GM23338 (cell line): ENCODE measurements at regions not wholly inside any gene's neighbourhood (a gene's known extent, or its start where the extent isn't known, plus 50 kb on each side); places are given as distances from the start of the nearest gene placed in this dataset.

ENCODE experiments used
- ATAC-seq: fragments of 200-7000 bp; cut with Tn5 transposase; 3 replicates; pipeline ENCODE4 v1.9.1; 2020
- DNase-seq: peaks from one replicate; pipeline ENCODE4 v3.0.0-alpha.2; 2015; ENCODE audit warnings: low spot score
- H2AFZ ChIP-seq: fragments of 200-600 bp; sonication (generic); 2 replicates; pipeline ENCODE4 v1.8.0; 2016; ENCODE audit warnings: antibody characterized with exemption, mild to moderate bottlenecking, moderate library complexity
- H3F3A ChIP-seq: fragments of 200-600 bp; sonication (generic); replicated peaks from 2 replicates; pipeline ENCODE4 v1.8.0; 2017; ENCODE audit warnings: antibody characterized with exemption, mixed run types, low read depth
- H3K27ac ChIP-seq: fragments of 200-600 bp; sonication (generic); 2 replicates; pipeline ENCODE4 v1.6.1; 2016; ENCODE audit warnings: low read depth
- H3K27me3 ChIP-seq: fragments of 200-600 bp; sonication (generic); 2 replicates; pipeline ENCODE4 v1.8.0; 2016; ENCODE audit warnings: mild to moderate bottlenecking, mixed run types, moderate library complexity; ENCODE audit not compliant: insufficient read depth
- H3K36me3 ChIP-seq: fragments of 200-600 bp; sonication (generic); 2 replicates; pipeline ENCODE4 v1.8.0; 2016; ENCODE audit warnings: mild to moderate bottlenecking; ENCODE audit not compliant: insufficient read depth
- H3K4me1 ChIP-seq: fragments of 200-600 bp; sonication (generic); 2 replicates; pipeline ENCODE4 v1.8.0; 2016; ENCODE audit warnings: mild to moderate bottlenecking, moderate library complexity; ENCODE audit not compliant: insufficient read depth
- H3K4me2 ChIP-seq: fragments of 200-600 bp; sonication (generic); 2 replicates; pipeline ENCODE4 v1.7.1; 2017; ENCODE audit warnings: mixed run types
- H3K4me3 ChIP-seq: fragments of 200-600 bp; sonication (generic); 2 replicates; pipeline ENCODE4 v1.6.1; 2016; ENCODE audit warnings: mixed run types
- H3K79me2 ChIP-seq: fragments of 200-600 bp; sonication (generic); replicated peaks from 2 replicates; pipeline ENCODE4 v1.8.0; 2017; ENCODE audit warnings: mild to moderate bottlenecking; ENCODE audit not compliant: insufficient read depth
- H3K9me2 ChIP-seq: fragments of 200-600 bp; sonication (generic); 2 replicates; pipeline ENCODE4 v1.8.0; 2017; ENCODE audit not compliant: insufficient read depth
- H4K20me1 ChIP-seq: fragments of 200-600 bp; sonication (generic); replicated peaks from 2 replicates; pipeline ENCODE4 v1.8.0; 2017; ENCODE audit warnings: mild to moderate bottlenecking; ENCODE audit not compliant: insufficient read depth
- H3K27ac Mint-ChIP-seq: 2 replicates; pipeline ENCODE4 v1.8.0; 2020; ENCODE audit warnings: inconsistent platforms, mild to moderate bottlenecking, moderate library complexity, mixed read lengths
- H3K27me3 Mint-ChIP-seq: 3 replicates; pipeline ENCODE4 v1.8.0; 2022; ENCODE audit warnings: low read depth, mild to moderate bottlenecking, moderate library complexity, mixed read lengths, inconsistent platforms; ENCODE audit not compliant: insufficient read depth, poor library complexity
- H3K36me3 Mint-ChIP-seq: 3 replicates; pipeline ENCODE4 v1.8.0; 2021; ENCODE audit warnings: low read depth, mild to moderate bottlenecking, inconsistent platforms, moderate library complexity, mixed read lengths
- H3K4me1 Mint-ChIP-seq: 3 replicates; pipeline ENCODE4 v1.8.0; 2020; ENCODE audit warnings: mild to moderate bottlenecking, inconsistent platforms, mixed read lengths
- H3K4me3 Mint-ChIP-seq: 3 replicates; pipeline ENCODE4 v1.8.0; 2021; ENCODE audit warnings: moderate library complexity, mild to moderate bottlenecking, inconsistent platforms, mixed read lengths
- H3K9me3 Mint-ChIP-seq: 3 replicates; pipeline ENCODE4 v1.8.0; 2020; ENCODE audit warnings: moderate library complexity, mild to moderate bottlenecking, inconsistent platforms, mixed read lengths
- CREB1 ChIP-seq: fragments of 250-450 bp; sonication (Bioruptor Pico); IDR thresholded peaks from 2 replicates; pipeline ENCODE4 v1.5.0; 2020; ENCODE audit warnings: low read depth, mild to moderate bottlenecking, moderate library complexity
- EZH2 ChIP-seq: fragments of 200-600 bp; sonication (generic); IDR thresholded peaks from one replicate; pipeline ENCODE4 v1.8.0; 2017; ENCODE audit warnings: antibody characterized with exemption, mild to moderate bottlenecking, low read depth; ENCODE audit not compliant: unreplicated experiment
- EZH2phosphoT487 ChIP-seq: fragments of 200-600 bp; sonication (generic); IDR thresholded peaks from one replicate; pipeline ENCODE4 v1.8.1; 2018; ENCODE audit warnings: antibody characterized with exemption; ENCODE audit not compliant: unreplicated experiment
- JUNB ChIP-seq: IDR thresholded peaks from one replicate; pipeline ENCODE4 v1.6.1; 2016; ENCODE audit warnings: antibody characterized with exemption; ENCODE audit not compliant: unreplicated experiment
- NANOG ChIP-seq: IDR thresholded peaks from 2 replicates; pipeline ENCODE4 v1.6.1; 2016; ENCODE audit warnings: antibody characterized with exemption, borderline replicate concordance
- POLR2AphosphoS5 ChIP-seq: IDR thresholded peaks from 2 replicates; pipeline ENCODE4 v1.6.1; 2016; ENCODE audit warnings: antibody characterized with exemption, low read depth
- STAT1 ChIP-seq: IDR thresholded peaks from one replicate; pipeline ENCODE4 v1.6.1; 2016; ENCODE audit warnings: antibody characterized with exemption; ENCODE audit not compliant: unreplicated experiment
- ZNF114 ChIP-seq: fragments of 250-450 bp; sonication (Bioruptor Pico); IDR thresholded peaks from 2 replicates; pipeline ENCODE4 v1.5.0; 2020; ENCODE audit warnings: mild to moderate bottlenecking, moderate library complexity
- ZNF331 ChIP-seq: fragments of 250-450 bp; sonication (Bioruptor Pico); IDR thresholded peaks from 2 replicates; pipeline ENCODE4 v1.5.0; 2020; ENCODE audit warnings: low read depth, mild to moderate bottlenecking, moderate library complexity
- TF ChIP-seq, protein P1 (sequence below): IDR thresholded peaks from 2 replicates; pipeline ENCODE4 v1.6.1; 2016; ENCODE audit warnings: antibody characterized with exemption
- TF ChIP-seq, protein P2 (sequence below), 2 experiments: fragments of 200-600 bp in 1 of 2; sonication (generic) in 1 of 2; conservative IDR thresholded peaks; 2 replicates each; pipeline versions ENCODE4 v1.5.1 to v1.6.1; 2016 to 2017; ENCODE audit warnings: antibody characterized with exemption in 2 of 2, low read depth in 2 of 2, mild to moderate bottlenecking in 2 of 2, moderate library complexity in 1 of 2
- TF ChIP-seq, protein P3 (sequence below): IDR thresholded peaks from one replicate; pipeline ENCODE4 v1.6.1; 2018; ENCODE audit warnings: antibody characterized with exemption; ENCODE audit not compliant: unreplicated experiment
- TF ChIP-seq, protein P4 (sequence below): fragments of 250-450 bp; sonication (Bioruptor Pico); IDR thresholded peaks from 2 replicates; pipeline ENCODE4 v1.5.0; 2020; ENCODE audit warnings: mild to moderate bottlenecking, moderate library complexity

DNA sequence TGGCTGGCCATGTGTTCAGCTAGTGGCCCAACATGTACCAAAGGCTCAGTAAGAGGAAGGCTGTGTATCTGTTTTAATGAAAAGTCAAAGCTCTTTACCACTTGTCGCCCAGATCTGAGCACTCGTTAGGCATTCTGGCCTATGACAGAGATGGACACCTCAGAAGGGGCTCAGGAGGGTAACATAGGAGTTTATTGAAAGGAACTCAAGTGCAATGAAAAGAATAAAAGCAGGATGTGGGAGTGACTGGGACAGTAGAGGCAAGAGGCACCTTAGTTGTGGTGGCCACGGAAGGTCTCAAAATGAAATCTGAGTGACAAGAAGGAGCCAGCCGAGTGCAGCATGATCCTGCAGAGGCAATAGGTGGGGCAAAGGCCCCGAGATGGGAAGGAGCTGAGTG is 309.7 kb downstream of the MN1 start:
- Mint-ChIP-seq H3K4me1 (peaks cover 9% of the 10 kb centered on the region; the same call in 2 of the 3 replicates), H3K27me3 (peaks cover 15% of the 10 kb centered on the region), H3K27ac (no peak overlapping the region), H3K36me3 (peaks cover 6% of the 10 kb centered on the region; the same call in 1 of the 3 replicates), H3K9me3 (peaks cover 12% of the 10 kb centered on the region), H3K4me3 (no peak overlapping the region)
- no peak overlapping the region for H3K4me3 ChIP-seq
- DNase-seq (no peak), ATAC-seq (no peak)
- H3K27ac ChIP-seq: no peak overlapping the region
- H3F3A ChIP-seq: no peaks in the 10 kb centered on the region
- H3K27me3 ChIP-seq: no peaks in the 10 kb centered on the region
- no peaks in the 10 kb centered on the region for H3K4me1 ChIP-seq
- no peaks in the 10 kb centered on the region for H3K9me2 ChIP-seq
- no peak for TF ChIP-seq ZNF114
- TF ChIP-seq, protein P1, sequence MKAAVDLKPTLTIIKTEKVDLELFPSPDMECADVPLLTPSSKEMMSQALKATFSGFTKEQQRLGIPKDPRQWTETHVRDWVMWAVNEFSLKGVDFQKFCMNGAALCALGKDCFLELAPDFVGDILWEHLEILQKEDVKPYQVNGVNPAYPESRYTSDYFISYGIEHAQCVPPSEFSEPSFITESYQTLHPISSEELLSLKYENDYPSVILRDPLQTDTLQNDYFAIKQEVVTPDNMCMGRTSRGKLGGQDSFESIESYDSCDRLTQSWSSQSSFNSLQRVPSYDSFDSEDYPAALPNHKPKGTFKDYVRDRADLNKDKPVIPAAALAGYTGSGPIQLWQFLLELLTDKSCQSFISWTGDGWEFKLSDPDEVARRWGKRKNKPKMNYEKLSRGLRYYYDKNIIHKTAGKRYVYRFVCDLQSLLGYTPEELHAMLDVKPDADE: no peak
- TF ChIP-seq NANOG: no peak
- TF ChIP-seq STAT1: no peak
- TF ChIP-seq, protein P2, sequence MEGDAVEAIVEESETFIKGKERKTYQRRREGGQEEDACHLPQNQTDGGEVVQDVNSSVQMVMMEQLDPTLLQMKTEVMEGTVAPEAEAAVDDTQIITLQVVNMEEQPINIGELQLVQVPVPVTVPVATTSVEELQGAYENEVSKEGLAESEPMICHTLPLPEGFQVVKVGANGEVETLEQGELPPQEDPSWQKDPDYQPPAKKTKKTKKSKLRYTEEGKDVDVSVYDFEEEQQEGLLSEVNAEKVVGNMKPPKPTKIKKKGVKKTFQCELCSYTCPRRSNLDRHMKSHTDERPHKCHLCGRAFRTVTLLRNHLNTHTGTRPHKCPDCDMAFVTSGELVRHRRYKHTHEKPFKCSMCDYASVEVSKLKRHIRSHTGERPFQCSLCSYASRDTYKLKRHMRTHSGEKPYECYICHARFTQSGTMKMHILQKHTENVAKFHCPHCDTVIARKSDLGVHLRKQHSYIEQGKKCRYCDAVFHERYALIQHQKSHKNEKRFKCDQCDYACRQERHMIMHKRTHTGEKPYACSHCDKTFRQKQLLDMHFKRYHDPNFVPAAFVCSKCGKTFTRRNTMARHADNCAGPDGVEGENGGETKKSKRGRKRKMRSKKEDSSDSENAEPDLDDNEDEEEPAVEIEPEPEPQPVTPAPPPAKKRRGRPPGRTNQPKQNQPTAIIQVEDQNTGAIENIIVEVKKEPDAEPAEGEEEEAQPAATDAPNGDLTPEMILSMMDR (conservative IDR thresholded peaks at IDR 0.05; ENCODE audit: low read depth in 2 of 2): no peak
- TF ChIP-seq POLR2AphosphoS5: no peak
- TF ChIP-seq, protein P3, sequence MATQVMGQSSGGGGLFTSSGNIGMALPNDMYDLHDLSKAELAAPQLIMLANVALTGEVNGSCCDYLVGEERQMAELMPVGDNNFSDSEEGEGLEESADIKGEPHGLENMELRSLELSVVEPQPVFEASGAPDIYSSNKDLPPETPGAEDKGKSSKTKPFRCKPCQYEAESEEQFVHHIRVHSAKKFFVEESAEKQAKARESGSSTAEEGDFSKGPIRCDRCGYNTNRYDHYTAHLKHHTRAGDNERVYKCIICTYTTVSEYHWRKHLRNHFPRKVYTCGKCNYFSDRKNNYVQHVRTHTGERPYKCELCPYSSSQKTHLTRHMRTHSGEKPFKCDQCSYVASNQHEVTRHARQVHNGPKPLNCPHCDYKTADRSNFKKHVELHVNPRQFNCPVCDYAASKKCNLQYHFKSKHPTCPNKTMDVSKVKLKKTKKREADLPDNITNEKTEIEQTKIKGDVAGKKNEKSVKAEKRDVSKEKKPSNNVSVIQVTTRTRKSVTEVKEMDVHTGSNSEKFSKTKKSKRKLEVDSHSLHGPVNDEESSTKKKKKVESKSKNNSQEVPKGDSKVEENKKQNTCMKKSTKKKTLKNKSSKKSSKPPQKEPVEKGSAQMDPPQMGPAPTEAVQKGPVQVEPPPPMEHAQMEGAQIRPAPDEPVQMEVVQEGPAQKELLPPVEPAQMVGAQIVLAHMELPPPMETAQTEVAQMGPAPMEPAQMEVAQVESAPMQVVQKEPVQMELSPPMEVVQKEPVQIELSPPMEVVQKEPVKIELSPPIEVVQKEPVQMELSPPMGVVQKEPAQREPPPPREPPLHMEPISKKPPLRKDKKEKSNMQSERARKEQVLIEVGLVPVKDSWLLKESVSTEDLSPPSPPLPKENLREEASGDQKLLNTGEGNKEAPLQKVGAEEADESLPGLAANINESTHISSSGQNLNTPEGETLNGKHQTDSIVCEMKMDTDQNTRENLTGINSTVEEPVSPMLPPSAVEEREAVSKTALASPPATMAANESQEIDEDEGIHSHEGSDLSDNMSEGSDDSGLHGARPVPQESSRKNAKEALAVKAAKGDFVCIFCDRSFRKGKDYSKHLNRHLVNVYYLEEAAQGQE: no peak
- TF ChIP-seq CREB1 (CRISPR knock-in tag): no peak
- TF ChIP-seq ZNF331 (CRISPR knock-in tag): no peak
- TF ChIP-seq EZH2: no peak
- TF ChIP-seq EZH2phosphoT487: no peak
- no peak for TF ChIP-seq JUNB
- TF ChIP-seq, protein P4, sequence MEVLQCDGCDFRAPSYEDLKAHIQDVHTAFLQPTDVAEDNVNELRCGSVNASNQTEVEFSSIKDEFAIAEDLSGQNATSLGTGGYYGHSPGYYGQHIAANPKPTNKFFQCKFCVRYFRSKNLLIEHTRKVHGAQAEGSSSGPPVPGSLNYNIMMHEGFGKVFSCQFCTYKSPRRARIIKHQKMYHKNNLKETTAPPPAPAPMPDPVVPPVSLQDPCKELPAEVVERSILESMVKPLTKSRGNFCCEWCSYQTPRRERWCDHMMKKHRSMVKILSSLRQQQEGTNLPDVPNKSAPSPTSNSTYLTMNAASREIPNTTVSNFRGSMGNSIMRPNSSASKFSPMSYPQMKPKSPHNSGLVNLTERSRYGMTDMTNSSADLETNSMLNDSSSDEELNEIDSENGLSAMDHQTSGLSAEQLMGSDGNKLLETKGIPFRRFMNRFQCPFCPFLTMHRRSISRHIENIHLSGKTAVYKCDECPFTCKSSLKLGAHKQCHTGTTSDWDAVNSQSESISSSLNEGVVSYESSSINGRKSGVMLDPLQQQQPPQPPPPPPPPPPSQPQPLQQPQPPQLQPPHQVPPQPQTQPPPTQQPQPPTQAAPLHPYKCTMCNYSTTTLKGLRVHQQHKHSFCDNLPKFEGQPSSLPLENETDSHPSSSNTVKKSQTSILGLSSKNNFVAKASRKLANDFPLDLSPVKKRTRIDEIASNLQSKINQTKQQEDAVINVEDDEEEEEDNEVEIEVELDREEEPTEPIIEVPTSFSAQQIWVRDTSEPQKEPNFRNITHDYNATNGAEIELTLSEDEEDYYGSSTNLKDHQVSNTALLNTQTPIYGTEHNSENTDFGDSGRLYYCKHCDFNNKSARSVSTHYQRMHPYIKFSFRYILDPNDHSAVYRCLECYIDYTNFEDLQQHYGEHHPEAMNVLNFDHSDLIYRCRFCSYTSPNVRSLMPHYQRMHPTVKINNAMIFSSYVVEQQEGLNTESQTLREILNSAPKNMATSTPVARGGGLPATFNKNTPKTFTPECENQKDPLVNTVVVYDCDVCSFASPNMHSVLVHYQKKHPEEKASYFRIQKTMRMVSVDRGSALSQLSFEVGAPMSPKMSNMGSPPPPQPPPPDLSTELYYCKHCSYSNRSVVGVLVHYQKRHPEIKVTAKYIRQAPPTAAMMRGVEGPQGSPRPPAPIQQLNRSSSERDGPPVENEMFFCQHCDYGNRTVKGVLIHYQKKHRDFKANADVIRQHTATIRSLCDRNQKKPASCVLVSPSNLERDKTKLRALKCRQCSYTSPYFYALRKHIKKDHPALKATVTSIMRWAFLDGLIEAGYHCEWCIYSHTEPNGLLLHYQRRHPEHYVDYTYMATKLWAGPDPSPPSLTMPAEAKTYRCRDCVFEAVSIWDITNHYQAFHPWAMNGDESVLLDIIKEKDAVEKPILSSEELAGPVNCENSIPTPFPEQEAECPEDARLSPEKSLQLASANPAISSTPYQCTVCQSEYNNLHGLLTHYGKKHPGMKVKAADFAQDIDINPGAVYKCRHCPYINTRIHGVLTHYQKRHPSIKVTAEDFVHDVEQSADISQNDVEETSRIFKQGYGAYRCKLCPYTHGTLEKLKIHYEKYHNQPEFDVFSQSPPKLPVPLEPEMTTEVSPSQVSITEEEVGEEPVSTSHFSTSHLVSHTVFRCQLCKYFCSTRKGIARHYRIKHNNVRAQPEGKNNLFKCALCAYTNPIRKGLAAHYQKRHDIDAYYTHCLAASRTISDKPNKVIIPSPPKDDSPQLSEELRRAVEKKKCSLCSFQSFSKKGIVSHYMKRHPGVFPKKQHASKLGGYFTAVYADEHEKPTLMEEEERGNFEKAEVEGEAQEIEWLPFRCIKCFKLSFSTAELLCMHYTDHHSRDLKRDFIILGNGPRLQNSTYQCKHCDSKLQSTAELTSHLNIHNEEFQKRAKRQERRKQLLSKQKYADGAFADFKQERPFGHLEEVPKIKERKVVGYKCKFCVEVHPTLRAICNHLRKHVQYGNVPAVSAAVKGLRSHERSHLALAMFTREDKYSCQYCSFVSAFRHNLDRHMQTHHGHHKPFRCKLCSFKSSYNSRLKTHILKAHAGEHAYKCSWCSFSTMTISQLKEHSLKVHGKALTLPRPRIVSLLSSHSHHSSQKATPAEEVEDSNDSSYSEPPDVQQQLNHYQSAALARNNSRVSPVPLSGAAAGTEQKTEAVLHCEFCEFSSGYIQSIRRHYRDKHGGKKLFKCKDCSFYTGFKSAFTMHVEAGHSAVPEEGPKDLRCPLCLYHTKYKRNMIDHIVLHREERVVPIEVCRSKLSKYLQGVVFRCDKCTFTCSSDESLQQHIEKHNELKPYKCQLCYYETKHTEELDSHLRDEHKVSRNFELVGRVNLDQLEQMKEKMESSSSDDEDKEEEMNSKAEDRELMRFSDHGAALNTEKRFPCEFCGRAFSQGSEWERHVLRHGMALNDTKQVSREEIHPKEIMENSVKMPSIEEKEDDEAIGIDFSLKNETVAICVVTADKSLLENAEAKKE: no peak
- H4K20me1 ChIP-seq: no peaks in the 10 kb centered on the region
- H2AFZ ChIP-seq: no peak overlapping the region
- H3K36me3 ChIP-seq: no peaks in the 10 kb centered on the region
- H3K79me2 ChIP-seq: no peaks in the 10 kb centered on the region
- no peak overlapping the region for H3K4me2 ChIP-seq
